ENCODE measurements at regions not wholly inside any gene's neighbourhood (a gene's known extent, or its start where the extent isn't known, plus 50 kb on each side); places are given as distances from the start of the nearest gene placed in this dataset.
"Not testable (repeated sequence)": the region's sequence is repeated elsewhere in the genome, so short reads cannot be mapped to it uniquely, and the experiment has no call there.

DNA sequence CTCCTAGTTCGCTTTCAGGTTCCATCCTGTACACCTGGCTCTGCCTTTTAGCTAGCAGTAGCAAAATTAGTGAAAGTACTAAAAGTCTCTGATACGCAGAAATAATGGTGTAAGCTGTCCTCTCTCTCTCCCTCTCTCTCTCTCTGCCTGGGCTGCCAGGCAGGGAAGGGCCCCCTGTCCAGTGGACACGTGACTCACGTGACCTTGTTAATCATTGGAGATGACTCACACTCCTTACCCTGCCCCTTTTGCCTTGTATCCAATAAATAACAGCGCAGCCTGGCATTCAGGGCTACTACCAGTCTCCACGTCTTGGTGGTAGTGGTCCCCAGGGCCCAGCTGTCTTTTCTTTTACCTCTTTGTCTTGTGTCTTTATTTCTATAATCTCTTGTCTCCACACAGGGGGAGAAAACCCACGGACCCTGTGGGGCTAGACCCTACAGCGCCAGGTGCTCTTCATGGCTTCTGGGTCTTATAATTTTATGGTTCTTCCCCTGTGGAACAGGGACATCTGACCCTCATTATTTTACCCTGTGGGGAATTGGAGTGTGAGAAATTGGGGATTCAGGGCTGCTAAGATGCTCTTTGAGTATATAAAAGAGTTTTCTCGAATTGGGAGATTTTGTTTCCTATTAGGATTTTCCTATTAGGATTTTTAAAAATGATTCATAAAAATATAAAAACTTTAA is 1348.2 kb downstream of the GATA3 start:
- not testable (repeated sequence) for DNase-seq (ENCODE audit: low read depth)

DNA sequence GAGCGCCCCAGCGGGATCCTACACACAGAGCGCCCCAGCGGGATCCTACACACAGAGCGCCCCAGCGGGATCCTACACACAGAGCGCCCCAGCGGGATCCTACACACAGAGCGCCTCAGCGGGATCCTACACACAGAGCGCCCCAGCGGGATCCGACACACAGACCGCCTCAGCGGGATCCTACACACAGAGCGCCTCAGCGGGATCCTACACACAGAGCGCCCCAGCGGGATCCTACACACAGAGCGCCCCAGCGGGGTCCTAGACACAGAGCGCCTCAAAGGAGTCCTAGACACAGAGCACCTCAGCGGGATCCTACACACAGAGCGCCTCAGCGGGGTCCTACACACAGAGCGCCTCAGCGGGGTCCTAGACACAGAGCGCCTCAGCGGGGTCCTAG is 1352.7 kb downstream of the GATA3 start:
- not testable (repeated sequence) for DNase-seq (ENCODE audit: low read depth)

DNA sequence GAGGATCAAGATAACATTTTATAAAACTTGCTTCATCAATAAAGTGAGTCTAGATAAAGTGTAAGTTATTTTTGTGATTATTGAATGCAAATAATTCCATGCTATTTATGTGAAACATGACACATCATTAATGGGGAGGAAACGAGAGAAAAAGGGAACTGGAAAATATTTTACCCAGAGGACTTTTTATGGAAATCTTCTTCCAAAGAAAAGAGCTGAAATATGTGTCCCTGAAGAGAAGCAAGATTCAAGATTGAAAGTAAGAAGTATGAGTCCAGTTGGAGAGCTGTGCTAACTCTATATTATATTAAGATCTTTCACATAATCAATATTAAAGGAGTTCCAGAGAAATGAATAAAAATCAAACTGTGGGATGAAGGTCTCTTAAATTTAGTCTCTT is 1361.8 kb downstream of the GATA3 start:
- DNase-seq (ENCODE audit: low read depth): no peak

DNA sequence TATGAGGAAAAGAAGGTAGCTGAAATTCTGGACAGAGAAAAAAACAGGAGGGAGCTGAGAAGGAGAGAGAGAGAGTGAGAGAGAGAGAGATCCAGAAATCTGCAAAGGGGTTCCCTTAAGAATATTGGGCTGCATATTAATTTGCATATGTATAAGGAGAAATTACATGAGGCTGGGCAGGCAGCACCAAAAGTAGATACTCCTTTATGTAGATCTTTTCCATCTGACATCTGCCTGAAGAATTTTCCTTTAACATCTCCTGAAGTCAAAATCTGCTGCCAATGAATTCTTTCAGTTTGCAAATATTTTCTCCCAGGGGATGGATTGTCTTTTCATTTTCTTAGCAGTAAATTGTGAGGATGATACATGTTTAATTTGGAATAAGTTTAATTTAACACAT is 1365.3 kb downstream of the GATA3 start:
- DNase-seq (ENCODE audit: low read depth): no peak

DNA sequence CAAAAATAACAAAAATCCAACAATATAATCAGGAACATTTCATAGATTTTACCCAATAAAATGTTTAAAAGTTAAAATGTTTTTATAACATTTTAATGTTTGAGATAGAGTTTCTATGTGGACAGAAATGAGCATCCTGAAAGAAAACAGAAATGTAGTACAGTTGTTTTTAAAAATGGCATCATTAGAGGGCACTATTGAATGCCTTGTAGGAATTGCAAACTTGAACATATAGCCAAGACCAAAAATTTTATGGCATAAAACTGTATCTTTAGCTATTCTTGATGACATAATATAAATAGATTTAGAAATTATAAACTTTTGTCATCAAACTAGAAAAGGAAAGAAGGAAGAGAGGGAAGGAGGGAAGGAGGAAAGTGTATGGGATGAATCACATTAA is 1372.7 kb downstream of the GATA3 start:
- DNase-seq (ENCODE audit: low read depth): no peak

DNA sequence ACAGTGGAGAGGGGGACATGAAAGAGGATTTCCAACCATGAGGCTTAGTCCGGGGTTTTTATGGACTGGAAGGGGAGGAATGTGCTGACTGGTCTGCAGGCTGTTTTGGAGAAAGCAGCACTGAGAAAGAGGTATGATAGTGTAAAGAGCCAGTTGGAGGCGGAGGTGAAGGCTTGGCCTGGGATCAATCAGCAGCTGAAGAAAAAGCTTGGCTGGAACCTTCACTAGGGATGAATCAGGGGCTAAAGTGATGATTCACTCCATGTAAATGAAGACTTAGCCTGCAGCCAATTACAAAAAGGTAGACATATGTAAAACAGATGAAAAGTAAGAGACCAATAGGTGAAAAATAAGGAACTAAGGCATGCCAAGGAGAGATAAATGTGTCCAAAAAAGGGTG is 1382.6 kb downstream of the GATA3 start:
- no peak for DNase-seq (ENCODE audit: low read depth)

DNA sequence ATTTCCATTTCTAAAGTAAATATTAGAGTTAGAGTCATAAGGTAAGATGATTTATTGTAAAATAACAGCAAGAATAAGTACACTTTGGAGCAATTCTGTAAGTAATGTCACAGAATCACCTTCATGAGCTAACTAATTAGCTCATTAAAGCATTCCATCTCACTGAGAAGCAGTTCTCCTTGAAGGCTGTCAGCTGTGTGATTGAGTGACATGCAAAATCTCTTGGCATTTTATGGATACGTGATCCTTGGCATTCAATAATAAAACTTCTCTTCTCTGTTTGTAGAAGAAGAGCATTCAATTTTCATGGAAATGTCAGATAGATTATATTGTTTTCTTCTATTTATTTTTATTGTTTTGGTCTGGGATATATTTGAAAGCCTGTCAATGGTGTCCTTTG is 1389.3 kb downstream of the GATA3 start:
- no peak for DNase-seq (ENCODE audit: low read depth)

DNA sequence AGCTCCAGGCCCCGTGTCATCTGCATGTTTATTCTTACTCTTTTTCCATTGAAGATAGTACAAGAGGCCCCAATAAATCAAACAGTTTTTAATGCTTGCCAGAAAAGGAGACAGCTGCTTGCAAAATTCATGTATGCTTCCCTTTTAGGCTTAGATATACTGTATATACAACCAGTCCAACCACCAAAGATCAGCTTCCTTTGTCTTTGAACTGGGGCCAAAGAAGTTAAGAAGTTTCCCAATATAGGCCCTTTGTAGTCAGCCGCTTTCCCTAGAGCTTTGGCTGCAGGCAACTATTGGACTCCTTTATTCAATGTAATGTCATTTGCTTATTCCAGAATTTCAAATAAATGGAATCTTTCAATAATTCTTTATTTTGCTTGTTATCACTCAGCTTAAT is 1395.0 kb downstream of the GATA3 start:
- DNase-seq (ENCODE audit: low read depth): no peak

DNA sequence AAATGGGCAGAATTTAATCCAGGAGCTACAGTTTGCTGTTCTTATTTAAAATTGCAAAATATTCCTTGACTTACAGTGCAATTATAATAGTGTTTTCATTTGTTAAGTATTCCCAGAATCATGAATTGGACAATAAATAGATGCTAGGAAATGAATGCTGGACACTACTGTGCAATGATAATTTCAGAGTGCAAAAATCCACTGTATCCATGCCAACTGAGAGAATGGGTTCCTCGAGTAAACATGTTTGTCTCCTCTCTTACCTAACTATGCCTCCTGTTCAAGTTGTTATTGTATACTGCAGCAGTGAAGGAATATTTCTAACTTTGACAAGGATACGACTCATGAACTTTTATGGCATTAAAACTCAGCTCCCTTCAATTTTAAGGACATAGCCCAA is 1396.3 kb downstream of the GATA3 start:
- no peak for DNase-seq (ENCODE audit: low read depth)

DNA sequence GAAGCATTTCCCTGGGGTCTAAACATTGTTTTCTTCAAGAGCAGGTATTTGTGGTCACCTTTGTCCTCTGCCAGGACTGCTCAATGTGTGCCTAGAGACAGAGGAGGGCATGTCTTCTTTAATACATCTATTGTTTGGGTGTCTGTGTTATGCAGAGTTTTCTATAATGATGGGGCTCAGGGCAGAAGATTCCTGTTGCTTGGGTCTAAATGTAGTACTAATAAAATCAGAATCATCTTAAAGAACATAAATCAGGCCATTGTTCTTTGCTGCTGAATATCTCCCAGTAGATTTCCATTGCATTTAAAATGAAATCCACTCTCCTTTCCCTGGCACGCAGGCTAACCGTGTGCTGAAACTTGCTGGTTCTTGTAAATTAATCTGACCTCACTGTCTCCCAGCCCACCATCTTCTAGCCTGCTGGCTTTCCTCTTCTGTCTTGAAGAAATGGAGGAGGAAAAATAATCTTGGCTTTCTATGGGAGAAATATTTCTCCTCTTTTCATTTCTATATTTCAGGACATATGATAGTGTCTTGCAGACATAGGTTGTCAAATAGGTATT is 1396.8 kb downstream of the GATA3 start:
- no peak for DNase-seq (ENCODE audit: low read depth)

DNA sequence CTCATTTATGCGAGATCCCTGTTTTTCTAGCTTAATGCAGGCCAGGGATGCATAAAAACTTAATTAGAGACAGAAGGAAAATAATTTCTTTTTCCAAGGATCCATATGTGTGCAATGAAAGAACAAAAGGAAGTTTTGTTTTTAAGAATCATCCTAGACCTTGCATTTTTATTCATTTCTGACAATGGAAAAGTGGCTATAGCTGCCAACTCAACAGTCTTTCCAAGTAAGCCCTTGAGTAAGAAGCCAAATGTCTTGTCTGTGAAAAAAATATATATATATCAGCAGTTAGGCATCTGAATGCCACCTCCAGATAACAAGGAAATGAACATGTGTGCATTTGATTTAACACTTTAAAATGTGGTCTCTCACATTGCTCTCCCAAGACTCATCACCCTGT is 1397.6 kb downstream of the GATA3 start:
- DNase-seq (ENCODE audit: low read depth): no peak

DNA sequence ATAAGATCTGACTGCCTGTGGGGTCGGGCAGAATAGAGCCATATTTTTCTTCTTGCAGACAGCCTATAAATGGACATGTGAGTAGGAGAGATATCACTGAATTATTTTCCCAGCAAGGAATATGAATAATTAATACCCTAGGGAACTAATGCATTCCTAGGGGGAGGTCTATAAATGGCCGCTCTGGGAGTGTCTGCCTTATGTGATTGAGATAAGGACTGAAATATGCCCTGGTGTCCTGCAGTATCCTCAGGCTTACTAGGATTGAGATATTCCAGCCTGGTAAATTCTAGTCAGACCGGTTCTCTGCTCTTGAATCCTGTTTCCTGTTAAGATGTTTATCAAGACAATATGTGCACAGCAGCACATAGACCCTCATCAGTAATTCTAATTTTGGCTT is 1399.4 kb downstream of the GATA3 start:
- DNase-seq (ENCODE audit: low read depth): not testable (repeated sequence)

DNA sequence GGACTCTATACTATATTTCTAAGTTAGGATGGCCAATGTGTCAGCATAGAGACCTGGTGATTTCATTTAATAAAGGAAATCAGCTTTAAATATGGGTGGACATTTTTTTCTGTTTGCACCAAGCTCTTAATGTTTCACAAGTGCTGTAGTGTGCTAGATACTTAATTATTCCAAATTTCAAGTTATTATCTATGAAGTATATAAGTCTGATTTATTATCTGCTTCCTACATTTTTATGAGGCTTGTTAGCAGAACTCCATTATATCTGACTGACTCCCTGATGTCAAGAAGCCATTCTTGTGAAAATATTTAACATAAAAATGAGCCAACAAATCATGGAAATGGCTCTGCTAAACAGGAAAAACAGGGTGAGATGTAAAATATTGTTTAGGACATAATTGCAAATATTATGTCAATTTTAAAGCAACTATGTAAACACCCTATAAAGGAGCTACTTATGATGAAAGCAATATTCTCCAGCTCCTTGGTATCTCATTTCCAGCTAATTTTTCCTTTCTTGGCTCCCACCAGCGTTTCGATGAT is 1415.2 kb downstream of the GATA3 start:
- no peak for DNase-seq (ENCODE audit: low read depth)

DNA sequence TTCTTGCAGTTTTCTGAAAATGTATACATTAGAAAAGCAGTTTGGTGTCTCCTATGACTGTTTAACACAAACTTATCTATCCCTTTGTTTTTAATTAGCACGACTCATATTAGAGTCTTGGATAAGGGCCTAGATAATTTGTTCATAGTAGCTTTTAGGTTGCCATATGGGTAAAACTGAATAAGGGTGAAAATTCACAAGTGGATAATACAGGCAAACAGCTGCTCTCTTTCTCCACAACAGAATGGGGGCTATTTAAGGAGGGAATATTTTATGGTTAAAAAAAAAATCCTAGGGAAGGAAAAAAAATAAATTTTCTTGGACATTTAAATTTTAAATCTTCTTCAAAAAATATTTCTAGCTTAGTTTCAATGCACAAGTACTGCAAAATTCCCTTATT is 1416.1 kb downstream of the GATA3 start:
- DNase-seq (ENCODE audit: low read depth): no peak

DNA sequence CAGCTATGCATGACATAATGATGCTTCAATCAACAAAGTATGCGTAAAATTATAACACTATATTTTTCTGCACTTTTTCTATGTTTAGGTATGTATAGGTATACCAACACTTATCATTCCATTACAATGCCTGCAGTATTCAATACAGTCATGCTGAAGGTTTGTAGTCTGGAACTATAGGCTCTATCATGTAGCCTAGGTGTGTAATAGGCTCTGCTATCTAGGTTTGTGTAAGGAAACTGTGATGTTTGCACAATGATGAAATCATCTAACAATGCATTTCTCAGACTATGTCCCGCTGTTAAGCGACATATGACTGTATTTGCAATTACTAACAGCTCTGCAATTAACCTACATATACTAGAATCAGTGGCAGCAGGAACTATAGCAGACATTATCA is 1447.5 kb downstream of the GATA3 start:
- no peak for DNase-seq (ENCODE audit: low read depth)

DNA sequence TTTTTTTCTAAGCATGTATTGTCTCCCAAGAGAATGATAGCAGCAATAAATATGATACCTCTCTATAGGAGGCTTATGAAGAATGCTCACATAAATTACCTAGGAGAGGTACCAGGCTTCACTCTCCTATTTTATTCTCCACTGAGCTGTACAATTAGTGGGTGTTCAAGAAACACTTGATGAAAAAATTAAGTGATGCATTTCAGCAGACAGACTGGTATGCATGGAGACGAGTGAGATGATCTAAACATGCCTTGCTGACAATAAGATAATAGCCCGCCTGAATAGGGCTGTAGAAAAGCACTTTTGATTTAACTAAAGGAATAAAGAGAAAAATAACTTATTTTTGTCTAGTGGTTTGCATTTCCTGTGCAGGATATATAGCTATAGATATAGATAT is 1449.7 kb downstream of the GATA3 start:
- DNase-seq (ENCODE audit: low read depth): no peak

DNA sequence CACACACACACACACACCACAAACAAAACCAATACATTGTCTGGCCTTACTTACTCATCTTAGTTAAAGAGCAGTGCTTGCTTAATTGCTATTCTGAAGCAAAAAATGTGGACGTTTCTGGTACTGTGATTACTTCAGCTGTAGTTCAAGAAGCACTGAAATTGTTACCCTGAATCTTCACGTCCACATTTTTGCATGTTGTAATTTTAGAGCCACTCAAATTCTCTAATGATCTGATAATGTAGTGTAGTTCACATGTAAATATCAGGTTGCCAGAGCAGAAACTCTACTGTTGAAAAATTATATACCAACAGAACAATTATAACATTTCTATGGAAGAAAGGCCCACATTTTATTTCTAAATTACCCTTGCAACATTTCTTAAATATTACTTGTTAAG is 1451.1 kb downstream of the GATA3 start:
- DNase-seq (ENCODE audit: low read depth): no peak

DNA sequence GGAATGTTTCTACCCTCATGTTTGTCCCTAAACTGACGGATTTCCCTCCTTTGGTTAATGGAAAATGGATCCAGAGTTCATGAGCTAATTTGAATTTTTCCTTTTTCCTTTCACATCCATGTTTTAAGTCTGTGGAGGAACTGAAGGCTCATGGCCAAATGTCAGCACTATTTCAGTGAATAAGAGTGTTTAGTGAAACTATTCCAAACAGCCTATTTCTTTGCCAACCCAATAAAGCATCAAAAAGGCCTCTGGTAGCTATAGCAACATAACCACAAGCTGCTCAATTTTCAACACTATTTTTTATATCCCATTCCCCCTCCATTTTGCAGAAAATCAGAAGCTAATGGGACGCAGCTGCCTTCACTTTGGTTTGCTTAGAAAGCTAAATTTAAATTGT is 1454.1 kb downstream of the GATA3 start:
- no peak for DNase-seq (ENCODE audit: low read depth)

DNA sequence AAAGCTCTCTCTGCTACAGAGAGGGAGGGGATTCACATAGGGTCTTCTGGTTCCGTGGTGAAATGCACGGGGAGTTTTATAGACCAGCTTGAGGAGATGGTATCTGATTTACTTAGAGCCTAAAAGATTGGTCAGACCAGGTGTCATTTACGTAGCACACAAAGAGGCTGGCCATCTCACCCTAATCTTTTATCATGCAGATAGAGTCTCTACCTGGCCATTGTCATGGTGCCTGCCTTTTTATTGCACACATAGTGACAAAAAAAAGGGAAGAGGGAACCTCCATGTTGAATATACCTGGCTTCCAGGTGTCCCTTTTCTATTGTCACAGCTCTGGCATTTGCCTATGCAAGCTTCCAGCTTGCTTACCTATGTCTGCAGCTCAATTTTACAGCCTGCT is 1456.1 kb downstream of the GATA3 start:
- no peak for DNase-seq (ENCODE audit: low read depth)

DNA sequence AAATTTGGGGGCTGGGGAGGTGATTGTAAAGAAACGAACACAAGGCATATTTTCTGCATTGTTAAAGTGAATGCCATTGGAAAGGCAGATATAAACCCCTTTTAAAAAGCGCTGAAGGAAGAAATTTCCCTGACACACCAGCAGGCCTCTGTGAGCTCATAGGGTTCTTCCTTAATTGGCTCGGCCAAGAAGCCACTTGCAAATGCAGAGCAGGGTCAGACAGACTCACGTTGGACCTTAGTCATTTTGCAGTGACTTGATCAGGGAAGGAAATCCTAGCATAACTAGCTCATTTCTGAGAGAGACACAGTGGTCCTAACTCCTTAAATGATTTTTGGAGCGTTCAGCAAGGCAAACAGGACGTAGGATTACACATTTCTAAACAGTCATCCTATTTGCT is 1461.4 kb downstream of the GATA3 start:
- no peak for DNase-seq (ENCODE audit: low read depth)

DNA sequence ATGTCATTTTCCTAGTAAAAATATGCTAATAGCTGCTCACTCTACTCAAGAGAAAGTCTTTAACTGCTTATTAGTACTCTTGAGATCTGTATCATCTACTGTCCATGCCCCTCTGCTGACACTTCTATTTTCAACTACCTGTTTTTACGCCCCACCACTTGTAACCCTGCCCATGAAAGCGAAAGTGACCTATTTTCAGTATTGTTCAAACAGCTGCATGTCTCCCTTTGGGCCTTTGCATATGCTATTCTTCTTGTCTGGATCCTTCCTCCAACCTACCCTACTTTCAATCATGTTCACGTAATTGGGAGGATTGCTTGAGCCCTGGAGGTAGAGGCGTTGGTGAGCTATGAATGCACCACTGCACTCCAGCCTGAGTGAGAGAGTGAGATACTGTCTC is 1481.3 kb downstream of the GATA3 start:
- DNase-seq (ENCODE audit: low read depth): no peak

DNA sequence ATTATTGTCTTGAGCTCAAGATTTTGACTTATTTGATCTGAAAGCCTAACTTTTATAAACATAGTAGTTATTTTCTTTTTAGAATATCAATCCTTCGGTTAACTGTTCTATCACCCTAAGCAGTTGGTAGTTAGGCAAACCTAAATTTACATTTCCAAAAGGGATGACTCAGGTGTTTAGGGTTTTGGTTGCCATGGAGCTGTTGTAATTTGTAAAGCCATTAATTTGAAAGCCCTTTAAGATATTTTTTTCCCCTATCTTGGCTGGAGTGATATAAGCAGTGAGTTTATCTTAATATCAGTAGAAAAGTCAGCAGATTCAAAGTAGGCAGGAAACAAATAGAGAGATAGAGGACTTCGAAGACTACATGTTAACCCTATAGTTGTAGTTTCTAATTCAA is 1472.6 kb upstream of the CELF2 start:
- DNase-seq (ENCODE audit: low read depth): no peak

DNA sequence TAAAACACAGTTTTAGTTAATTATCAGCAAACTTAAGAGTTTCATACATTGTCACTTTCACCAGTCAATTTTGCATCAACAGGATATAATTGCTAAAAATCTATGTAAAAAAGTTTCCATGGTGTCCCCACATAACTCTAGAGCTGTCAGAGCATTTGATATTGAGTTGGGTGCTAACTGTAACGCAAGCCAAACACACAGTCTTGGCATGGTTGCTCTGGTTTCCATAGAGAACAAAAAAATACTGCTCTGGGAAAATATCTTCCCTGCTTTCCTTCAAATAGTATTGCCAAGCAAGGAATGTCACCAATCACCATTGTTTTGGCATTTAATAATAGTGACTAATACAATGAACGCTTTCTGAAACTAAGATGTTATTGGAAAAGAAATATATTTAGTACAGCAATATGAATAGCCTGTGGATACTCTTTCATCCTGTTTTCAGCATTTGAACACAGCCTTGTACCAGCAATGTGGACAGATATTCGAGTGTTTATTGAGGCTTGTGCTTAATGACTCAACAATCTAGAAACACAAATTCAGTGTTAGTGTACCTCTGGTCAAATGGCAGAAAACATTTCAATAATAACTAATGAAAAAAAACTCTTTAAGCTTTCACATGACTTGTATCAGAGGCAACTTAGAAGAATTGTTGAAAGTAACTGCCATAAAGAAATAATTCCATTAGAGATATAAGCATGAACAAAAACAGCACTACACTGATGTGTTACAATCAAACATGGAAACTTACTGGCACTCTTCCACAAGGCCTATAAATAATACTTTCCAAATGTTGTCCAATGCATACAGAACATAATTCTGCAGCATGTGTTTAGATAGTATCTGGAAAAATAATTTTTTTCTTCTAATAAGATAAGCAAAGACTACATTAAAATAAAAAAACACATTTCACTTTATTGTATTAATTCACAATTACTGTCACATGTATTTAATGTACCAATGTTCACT is 1469.5 kb upstream of the CELF2 start:
- DNase-seq (ENCODE audit: low read depth): no peak

All from ELR (cell line).